ENCODE measurements at regions not wholly inside any gene's neighbourhood (a gene's known extent, or its start where the extent isn't known, plus 50 kb on each side); places are given as distances from the start of the nearest gene placed in this dataset.

- no peak for TF ChIP-seq CTCF (IDR thresholded peaks at IDR 0.05 in 8 of 11, conservative IDR thresholded peaks at IDR 0.05 in 3 of 11)
- TF ChIP-seq POLR2A (IDR thresholded peaks at IDR 0.05), result no peak
Measured at GRCh38 chr1:94701796-94702441, 118.2 kb upstream of the SLC44A3 start.

All from spleen (tissue), 7 donors.